GM21367 (cell line): ENCODE measurements at regions not wholly inside any gene's neighbourhood (a gene's known extent, or its start where the extent isn't known, plus 50 kb on each side); places are given as distances from the start of the nearest gene placed in this dataset.

Experiments used
- ATAC-seq: cut with Tn5 transposase; IDR thresholded peaks from one replicate; pipeline ENCODE4 v1.9.1; 2021; ENCODE audit not compliant: unreplicated experiment

- no peak for ATAC-seq
These were observed 141.2 kb upstream of the NTM start for GRCh38 chr11:131229221-131229620.

- ATAC-seq: no peak
These were observed 139.0 kb upstream of the NTM start for GRCh38 chr11:131231317-131231940.

- no peak for ATAC-seq
These were observed 138.2 kb upstream of the NTM start for GRCh38 chr11:131232261-131232660.

GRCh38 chr11:131234221-131234620 is 136.2 kb upstream of the NTM start:
- ATAC-seq: no peak

GRCh38 chr11:131235328-131236298 is 134.8 kb upstream of the NTM start:
- ATAC-seq: no peak

- no peak for ATAC-seq
These were observed 130.0 kb upstream of the NTM start for GRCh38 chr11:131240421-131240820.

- no peak for ATAC-seq
These were observed 127.9 kb upstream of the NTM start for GRCh38 chr11:131242476-131243000.

GRCh38 chr11:131246156-131246555 is 124.3 kb upstream of the NTM start:
- ATAC-seq: no peak

- no peak for ATAC-seq
These were observed 123.8 kb upstream of the NTM start for GRCh38 chr11:131246663-131247062.

GRCh38 chr11:131248588-131248987 is 121.8 kb upstream of the NTM start:
- no peak for ATAC-seq

GRCh38 chr11:131253142-131253655 is 117.2 kb upstream of the NTM start:
- no peak for ATAC-seq

- no peak for ATAC-seq
These were observed 116.7 kb upstream of the NTM start for GRCh38 chr11:131253656-131254151.

GRCh38 chr11:131254254-131254653 is 116.2 kb upstream of the NTM start:
- ATAC-seq: no peak

- ATAC-seq: no peak
These were observed 96.2 kb upstream of the NTM start for GRCh38 chr11:131274233-131274632.

GRCh38 chr11:131275580-131275979 is 94.8 kb upstream of the NTM start:
- ATAC-seq: no peak

GRCh38 chr11:131278472-131278871 is 91.9 kb upstream of the NTM start:
- ATAC-seq: no peak

- ATAC-seq: no peak
These were observed 90.6 kb upstream of the NTM start for GRCh38 chr11:131279654-131280384.

GRCh38 chr11:131281316-131281715 is 89.1 kb upstream of the NTM start:
- ATAC-seq: no peak

- no peak for ATAC-seq
These were observed 86.4 kb upstream of the NTM start for GRCh38 chr11:131284041-131284440.

- ATAC-seq: no peak
These were observed 81.8 kb upstream of the NTM start for GRCh38 chr11:131288521-131289091.

GRCh38 chr11:131290185-131290584 is 80.2 kb upstream of the NTM start:
- no peak for ATAC-seq
